ENCODE measurements at regions not wholly inside any gene's neighbourhood (a gene's known extent, or its start where the extent isn't known, plus 50 kb on each side); places are given as distances from the start of the nearest gene placed in this dataset.
"Not testable (repeated sequence)": the region's sequence is repeated elsewhere in the genome, so short reads cannot be mapped to it uniquely, and the experiment has no call there.

DNA sequence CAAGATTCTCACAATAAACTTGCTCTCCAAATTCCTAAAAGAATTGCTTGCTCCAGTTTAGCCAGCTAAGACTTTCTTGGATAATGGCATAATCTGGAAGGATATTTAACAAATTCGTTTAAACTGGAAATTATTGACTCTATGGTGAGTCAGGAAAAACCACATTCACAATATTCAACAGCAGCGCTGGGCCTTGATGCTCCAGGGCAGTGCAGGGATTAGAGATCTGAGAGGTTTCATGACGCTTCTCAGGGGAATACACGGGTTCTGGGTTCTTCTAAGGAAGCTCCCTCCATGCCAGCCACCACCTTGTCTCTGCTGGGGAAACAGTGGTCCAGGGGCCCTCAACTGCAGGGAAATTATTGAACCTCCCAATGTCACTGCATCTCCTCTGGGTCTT is 123.3 kb upstream of the FAM20C start:
- H3K4me3 Mint-ChIP-seq; H3K4me1 Mint-ChIP-seq; H3K9me3 Mint-ChIP-seq; H3K36me3 Mint-ChIP-seq; H3K27ac Mint-ChIP-seq; H3K27me3 Mint-ChIP-seq (ENCODE audit: low read depth in 3 of 3); DNase-seq: not testable (repeated sequence)

DNA sequence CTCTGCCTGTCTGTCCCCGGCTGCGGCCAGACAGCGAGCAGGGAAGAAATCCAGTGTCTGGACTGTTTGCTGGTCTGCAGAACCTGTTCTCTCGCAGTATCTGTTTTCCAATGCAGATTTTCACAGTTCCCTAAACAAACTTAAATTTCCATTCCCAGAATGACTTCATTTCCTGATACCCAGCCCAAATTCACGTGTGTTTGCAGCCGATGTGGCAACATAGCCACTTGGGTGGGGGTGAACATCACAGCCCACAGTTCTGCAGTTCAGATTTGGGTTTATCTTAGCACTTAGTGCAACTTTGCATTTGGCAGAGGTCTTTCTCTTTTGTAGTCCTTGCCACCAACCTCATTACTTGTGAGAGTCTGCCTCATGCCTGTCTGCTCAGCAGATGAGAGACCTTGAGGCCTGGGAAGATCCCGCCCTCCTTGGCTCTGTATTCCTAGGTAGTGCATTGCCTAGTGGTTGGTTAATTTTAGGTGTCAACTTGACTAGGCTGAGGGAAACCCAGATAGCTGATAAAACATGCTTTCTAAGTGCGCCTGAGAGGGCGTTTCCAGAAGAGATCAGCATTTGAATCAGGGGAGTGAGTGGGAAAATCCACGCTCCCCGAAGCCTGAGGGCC is 122.8 kb upstream of the FAM20C start:
- H3K9me3 Mint-ChIP-seq, DNase-seq: not testable (repeated sequence)

DNA sequence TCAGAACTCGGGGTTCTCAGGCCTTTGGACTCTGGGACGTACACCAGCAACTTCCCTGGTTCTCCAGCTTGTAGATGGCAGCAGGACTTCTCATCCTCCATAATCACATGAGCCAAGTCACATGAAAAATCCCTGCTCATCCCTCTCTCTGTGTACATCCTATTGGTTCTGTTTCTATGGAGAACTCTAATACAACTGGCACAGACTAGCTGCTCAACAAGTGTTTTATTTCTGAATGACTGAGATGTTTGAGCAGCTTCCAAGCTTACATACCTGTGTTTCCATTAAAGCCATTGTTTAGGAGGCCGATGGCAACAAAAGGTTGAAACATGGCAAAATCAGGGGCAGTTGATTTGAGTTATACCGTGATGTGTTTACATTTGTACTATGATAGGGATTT is 122.2 kb upstream of the FAM20C start:
- not testable (repeated sequence) for H3K4me3 Mint-ChIP-seq; H3K27ac Mint-ChIP-seq; H3K9me3 Mint-ChIP-seq; H3K36me3 Mint-ChIP-seq; H3K4me1 Mint-ChIP-seq; DNase-seq; H3K27me3 Mint-ChIP-seq (ENCODE audit: low read depth in 3 of 3)

More for the DNA sequence above, 122.8 kb upstream of the FAM20C start:
- H3K4me1 Mint-ChIP-seq; H3K27ac Mint-ChIP-seq; H3K36me3 Mint-ChIP-seq; H3K4me3 Mint-ChIP-seq; H3K27me3 Mint-ChIP-seq (ENCODE audit: low read depth in 3 of 3): not testable (repeated sequence)

DNA sequence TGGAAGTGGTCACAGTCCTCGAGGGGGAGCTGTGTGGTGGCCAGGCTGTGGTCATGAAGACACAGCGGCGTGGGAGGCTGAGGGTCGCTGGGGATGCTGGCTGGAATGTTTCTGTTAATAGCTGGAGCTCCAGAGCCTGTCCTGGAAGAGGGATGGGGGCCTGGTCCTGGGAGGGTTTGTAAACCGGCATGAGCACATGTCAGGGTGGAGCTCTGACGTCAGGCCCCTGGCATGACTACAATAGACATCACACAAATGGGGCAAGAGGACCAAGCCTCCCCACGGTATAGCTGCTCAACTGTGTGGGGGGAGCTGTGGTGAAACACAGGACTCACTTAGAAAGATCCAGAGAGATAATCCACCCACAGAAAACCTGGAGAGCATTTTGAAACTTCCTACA is 121.4 kb upstream of the FAM20C start:
- H3K27me3 Mint-ChIP-seq (ENCODE audit: low read depth in 3 of 3); H3K27ac Mint-ChIP-seq; DNase-seq; H3K4me3 Mint-ChIP-seq; H3K9me3 Mint-ChIP-seq; H3K4me1 Mint-ChIP-seq; H3K36me3 Mint-ChIP-seq: not testable (repeated sequence)

DNA sequence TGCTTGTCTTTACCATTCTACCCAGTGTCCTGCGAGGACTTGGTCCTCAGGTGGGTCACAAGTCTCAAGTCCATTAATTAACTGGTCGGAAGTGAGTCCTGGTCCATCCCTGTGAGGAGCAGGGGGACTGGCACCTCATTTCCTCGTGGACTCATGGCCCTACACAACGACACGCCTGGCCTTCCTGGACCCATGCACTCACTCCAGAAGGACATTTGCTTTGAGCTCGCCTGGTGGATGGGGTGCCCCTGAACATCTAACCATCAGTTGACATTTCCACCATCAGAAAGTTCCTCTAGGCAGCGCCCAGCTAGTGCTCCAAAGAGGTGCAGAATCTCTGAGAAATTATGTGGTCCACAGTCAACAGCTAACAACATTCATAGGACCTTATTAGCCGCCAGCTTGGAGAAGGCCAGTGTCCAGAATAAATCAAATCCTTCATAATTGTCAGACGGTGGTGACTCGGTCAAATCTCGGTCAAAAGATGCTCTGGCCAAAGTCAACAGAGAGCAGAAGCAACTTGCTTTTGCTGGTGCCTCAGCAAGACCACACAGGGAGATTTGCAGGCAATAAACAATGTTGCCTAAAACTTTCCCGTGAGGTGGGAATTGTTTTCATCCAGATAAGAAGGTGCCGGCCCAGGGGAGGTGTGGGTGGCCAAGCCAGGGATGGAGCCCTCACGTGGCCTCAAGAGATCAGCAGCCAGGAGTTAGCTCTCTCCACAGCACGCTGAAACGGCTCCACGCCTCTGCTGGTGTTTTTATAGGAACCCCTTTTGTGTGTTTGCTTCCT is 119.9 kb upstream of the FAM20C start:
- H3K4me3 Mint-ChIP-seq; H3K36me3 Mint-ChIP-seq; H3K27me3 Mint-ChIP-seq (ENCODE audit: low read depth in 3 of 3); H3K27ac Mint-ChIP-seq; DNase-seq; H3K4me1 Mint-ChIP-seq; H3K9me3 Mint-ChIP-seq: not testable (repeated sequence)

DNA sequence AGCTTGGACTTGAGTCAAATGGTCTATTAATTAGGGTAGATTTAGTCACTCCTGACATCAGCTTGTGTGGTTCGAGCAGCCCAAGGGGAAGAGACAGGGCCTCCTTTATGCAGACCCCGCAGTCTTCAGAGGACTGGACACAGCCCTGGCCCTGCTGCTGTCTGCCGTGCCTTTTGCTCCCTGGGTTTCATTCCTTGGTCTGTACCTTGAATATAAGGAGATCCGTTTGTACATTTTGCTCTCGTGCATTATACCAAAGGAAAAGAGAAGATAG is 119.4 kb upstream of the FAM20C start:
- H3K9me3 Mint-ChIP-seq; H3K36me3 Mint-ChIP-seq; H3K4me1 Mint-ChIP-seq; H3K4me3 Mint-ChIP-seq; H3K27ac Mint-ChIP-seq; DNase-seq; H3K27me3 Mint-ChIP-seq (ENCODE audit: low read depth in 3 of 3): not testable (repeated sequence)

DNA sequence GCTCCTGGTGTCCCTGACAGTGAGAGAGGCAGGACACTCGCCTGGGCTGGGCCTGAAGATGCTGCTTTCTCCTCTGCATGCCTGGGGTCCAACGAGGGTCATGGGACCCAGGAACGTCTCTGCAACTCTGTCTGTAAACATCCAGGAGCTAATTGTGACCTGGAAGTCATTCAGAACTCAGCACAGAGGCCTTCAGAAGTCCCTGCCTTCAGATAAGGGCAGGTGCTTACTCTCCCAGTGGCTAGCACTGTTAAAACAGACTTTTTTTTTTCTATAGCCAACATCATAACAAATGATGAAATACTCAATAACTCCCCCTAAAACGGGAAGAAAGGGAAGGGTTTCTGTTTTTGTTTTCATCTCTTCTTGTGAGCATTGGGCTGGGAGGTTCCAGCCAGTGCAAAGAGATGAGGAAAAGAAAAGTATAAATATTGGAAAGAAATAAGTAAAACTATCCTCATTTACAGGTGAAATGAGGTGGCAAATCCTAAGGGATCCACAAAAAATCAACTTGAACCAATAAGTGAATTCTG is 118.3 kb upstream of the FAM20C start:
- not testable (repeated sequence) for H3K4me3 Mint-ChIP-seq; H3K27me3 Mint-ChIP-seq (ENCODE audit: low read depth in 3 of 3); H3K27ac Mint-ChIP-seq; H3K36me3 Mint-ChIP-seq; H3K4me1 Mint-ChIP-seq; DNase-seq; H3K9me3 Mint-ChIP-seq

DNA sequence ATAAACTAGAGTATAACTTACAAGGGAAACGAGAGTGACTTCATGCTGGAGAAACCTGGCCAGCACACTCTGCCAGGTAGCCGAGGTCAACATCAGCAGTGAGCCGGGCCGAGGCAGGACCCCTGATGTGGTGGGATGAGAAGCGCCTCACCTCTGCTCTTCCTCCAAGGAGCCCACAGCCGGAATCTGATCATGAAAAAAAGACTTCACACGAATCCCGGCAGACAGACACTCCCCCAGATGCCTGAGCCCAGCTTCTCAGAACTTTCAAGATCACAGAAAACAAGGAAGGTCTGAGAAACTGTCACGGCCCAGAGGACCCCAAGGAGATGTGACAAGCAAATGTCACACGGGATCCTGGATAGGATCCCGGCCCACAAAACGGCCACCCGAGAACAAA is 116.9 kb upstream of the FAM20C start:
- not testable (repeated sequence) for H3K9me3 Mint-ChIP-seq; DNase-seq; H3K27ac Mint-ChIP-seq; H3K27me3 Mint-ChIP-seq (ENCODE audit: low read depth in 3 of 3); H3K4me3 Mint-ChIP-seq; H3K4me1 Mint-ChIP-seq; H3K36me3 Mint-ChIP-seq

DNA sequence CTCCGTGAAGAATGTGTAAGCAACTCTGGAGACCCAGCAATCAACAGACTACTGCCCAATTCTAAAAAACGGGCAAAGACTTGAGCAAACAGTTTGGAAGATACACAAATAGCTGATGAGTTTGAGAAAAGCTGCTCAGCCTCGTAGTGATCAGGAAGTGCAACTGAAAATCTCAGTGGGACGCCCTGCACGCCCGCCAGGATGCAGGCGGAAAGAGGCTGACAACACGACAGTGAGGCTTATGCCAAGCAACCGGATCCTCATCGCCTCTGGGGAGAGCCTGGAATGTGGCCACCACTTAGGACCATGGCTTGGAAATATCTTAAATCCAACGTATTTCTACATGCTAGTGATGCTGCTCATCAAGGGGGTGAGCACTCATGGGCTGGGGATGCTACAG is 116.2 kb upstream of the FAM20C start:
- H3K27ac Mint-ChIP-seq; H3K4me3 Mint-ChIP-seq; H3K36me3 Mint-ChIP-seq; DNase-seq; H3K4me1 Mint-ChIP-seq; H3K9me3 Mint-ChIP-seq; H3K27me3 Mint-ChIP-seq (ENCODE audit: low read depth in 3 of 3): not testable (repeated sequence)

DNA sequence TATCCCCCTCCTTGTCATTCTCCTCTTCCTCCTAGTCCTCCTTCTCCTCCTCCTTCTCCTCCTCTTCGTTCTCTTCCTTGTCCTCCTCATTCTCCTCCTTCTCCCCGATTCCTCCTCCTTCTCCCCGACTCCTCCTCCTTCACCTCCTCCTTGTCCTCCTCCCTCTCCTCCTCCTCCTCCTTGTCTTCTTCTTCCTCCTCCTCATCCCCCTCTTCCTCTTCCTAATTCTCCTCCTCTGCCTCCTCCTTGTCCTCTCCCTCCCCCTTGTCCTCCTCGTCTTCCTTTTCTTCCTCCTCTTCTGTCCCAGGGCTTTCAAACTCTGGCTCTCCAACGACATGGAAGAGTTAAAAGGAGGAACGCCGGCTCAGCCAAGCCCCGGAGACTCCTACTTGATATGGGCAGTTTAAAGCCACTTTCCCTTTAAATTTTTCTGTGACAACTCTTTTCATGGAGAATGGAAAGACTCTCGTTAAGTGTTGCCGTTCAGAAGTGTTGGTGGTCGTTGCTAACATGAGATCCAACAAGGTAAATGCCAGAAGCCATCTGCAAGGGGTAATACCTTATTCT is 115.5 kb upstream of the FAM20C start:
- not testable (repeated sequence) for DNase-seq; H3K27me3 Mint-ChIP-seq (ENCODE audit: low read depth in 3 of 3); H3K9me3 Mint-ChIP-seq; H3K4me1 Mint-ChIP-seq; H3K36me3 Mint-ChIP-seq; H3K27ac Mint-ChIP-seq; H3K4me3 Mint-ChIP-seq

DNA sequence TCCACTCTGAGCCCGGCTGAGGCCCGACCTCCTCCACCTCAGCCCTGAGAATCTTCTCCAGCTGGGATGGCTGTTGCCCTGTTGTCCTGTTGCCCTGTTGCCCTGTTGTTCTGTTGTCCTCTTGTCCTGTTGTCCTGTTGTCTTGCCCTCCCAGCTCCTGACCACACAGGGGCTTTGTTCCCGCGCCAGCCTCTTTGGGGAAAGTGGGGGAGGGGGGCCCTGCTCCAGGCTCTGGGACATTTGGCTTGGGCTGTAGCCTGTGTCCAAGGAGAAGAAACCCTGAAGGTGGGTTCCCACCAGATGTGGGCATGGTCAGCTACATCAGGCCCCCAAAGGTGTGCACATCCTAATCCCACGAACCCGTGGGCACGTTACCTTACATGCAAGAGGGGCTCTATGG is 113.5 kb upstream of the FAM20C start:
- H3K9me3 Mint-ChIP-seq; H3K4me1 Mint-ChIP-seq; H3K36me3 Mint-ChIP-seq; H3K4me3 Mint-ChIP-seq; DNase-seq; H3K27me3 Mint-ChIP-seq (ENCODE audit: low read depth in 3 of 3); H3K27ac Mint-ChIP-seq: not testable (repeated sequence)

DNA sequence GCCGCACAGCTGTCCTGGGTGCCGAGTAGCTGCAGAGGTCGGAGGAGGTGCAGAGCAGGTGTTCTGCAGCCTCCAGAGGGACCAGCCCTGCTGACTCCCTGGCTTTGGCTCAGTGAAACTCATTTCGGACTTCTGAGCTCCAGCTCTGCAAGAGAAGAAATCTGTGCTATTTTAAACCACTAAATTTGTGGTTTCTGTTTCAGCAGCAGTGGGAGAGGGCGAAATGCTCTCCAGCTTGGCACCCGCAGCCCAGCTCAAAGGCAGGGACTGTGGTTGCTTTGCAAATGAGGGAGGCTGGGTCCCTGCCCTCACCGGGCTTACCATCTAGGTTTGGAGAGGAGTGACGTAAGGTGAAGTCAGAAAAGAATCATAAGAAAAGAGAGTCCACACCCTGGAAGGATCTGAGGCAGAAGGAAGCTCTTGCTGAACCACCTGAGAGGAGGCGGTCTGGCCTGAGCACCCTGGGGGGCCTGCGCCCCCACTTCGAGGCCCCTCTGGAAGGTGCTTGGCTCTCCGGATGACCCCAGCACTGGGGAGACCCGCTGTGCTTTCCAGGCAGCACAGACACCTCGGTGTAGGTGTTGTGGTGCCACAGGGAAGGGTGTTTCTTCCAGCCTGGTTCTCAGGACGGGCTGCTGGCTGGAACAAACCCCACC is 112.8 kb upstream of the FAM20C start:
- H3K4me3 Mint-ChIP-seq; H3K4me1 Mint-ChIP-seq; H3K27me3 Mint-ChIP-seq (ENCODE audit: low read depth in 3 of 3); H3K36me3 Mint-ChIP-seq; H3K27ac Mint-ChIP-seq; H3K9me3 Mint-ChIP-seq; DNase-seq: not testable (repeated sequence)

DNA sequence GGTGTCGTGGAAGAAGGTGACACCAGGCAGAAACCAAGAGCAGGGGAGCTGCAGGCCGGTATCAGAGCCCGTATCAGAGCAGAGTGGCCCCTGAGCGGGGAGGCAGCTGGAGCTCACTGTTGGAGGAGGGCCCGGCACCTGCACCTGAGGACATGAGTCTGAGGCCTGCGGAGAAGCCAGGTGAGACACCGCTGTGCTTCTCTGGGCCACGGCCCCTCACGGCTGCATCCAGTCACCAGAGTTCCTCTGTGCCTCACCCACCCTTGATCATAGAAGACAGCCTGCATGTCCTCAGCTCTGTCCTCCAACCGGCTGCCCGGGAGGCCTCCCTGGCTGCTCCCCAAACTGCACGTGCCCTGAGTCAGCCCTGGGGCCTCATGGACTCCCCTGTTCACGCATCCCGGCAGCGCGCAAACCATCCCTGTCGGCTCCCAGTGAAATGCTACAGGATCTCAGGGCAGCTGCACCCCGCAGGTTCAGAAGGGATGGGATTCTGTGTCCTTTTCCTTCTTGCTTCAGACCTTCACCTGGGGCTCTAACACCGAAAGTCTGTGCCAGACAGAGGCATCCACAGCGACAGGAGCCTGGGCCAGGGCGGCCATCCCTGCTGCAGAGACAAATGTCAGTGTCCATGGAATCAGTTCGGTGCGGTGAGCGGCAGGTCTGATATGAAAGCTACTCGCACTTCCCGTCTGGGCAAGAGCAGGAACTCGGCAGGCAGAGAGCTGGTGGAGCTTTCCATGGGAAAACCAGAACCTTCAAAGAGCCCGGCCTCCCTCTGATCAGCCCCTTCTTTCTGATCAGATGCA is 111.9 kb upstream of the FAM20C start:
- Mint-ChIP-seq H3K27me3 (ENCODE audit: low read depth in 3 of 3) (peaks cover 0 to 5% (median 3%) of the 10 kb centered on the region in 3 donors), H3K27ac (no peak overlapping the region)

More for the DNA sequence above, 111.9 kb upstream of the FAM20C start:
- Mint-ChIP-seq H3K4me1 (no peaks in the 10 kb centered on the region), H3K4me3 (no peak overlapping the region), H3K36me3 (no peaks in the 10 kb centered on the region), H3K9me3 (no peaks in the 10 kb centered on the region)
- DNase-seq: no peak
